DND-41 (cell line): ENCODE measurements at regions not wholly inside any gene's neighbourhood (a gene's known extent, or its start where the extent isn't known, plus 50 kb on each side); places are given as distances from the start of the nearest gene placed in this dataset.

ENCODE experiments used
- CTCF ChIP-seq: IDR thresholded peaks from 2 replicates; pipeline ENCODE4 v1.5.1; 2012; ENCODE audit warnings: borderline replicate concordance, low read length, moderate library complexity, mild to moderate bottlenecking; ENCODE audit not compliant: poor library complexity, severe bottlenecking; ENCODE audit errors: extremely low read depth
- EZH2 ChIP-seq: IDR thresholded peaks from 3 replicates; pipeline ENCODE4 v1.6.1; 2012; ENCODE audit warnings: borderline replicate concordance, low read depth, mild to moderate bottlenecking, moderate library complexity, low read length, inconsistent platforms; ENCODE audit not compliant: severe bottlenecking

DNA sequence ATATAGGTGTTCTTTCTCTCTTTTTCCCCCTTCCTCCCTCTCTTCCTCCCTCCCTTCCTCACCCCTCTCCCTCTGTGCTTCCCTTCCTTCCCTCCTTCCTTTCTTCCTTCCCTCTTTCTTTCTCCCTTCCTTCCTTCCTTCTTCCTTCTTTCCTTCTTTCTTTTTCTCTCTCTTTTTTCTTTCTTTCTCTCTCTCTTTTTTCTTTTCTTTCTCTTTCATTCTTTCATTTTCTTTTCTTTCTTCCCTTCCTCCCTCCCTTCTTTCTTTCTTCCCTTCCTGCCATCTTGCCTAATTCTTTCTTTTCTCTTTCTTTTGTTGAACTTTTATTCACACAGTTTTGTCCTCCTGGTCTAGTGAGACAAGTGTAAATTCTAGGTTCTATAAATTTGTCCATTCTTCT is 1595.6 kb downstream of the SI start:
- TF ChIP-seq CTCF (no peak), EZH2 (no peak)
